ENCODE measurements at regions not wholly inside any gene's neighbourhood (a gene's known extent, or its start where the extent isn't known, plus 50 kb on each side); places are given as distances from the start of the nearest gene placed in this dataset.

DNA sequence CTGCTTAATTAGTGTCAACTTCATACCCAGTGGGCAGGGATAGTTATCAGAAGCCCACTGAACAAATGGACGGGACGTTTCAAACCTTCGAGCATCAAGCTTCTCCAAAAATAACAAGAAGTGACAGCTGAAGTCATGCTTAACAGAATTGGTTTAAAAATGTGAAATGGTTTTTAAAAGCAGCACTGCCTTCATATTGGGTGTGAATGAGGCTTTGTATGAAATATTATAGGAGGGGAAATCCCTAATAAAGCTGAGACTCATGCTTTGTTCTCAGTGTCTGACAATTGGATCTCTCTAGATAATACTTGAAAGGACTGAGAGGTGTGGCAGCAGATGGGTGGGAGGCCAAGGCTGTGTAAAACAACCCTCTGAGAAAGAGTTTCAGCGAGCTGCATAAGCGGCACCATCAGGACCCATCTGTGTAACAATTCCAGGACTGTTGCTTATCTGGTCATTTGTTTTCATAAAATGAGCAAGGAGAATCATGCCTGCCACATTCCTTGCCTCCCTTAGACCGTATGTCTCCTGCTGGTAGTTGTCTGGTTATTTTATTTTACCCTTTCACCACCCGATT, 667.7 kb downstream of the DIAPH3 start:
- no peak for DNase-seq (ENCODE audit: extremely low spot score)
- Histone ChIP-seq H3K27ac (replicated peaks in 1 of 4) (no peak overlapping the region), H3K36me3 (no peaks in the 10 kb centered on the region), H3K27me3 (no peaks in the 10 kb centered on the region), H3K4me1 (peaks cover 11 to 37% (median 22%) of the 10 kb centered on the region in 4 donors), H3K9me3 (no peaks in the 10 kb centered on the region), H3K4me3 (no peak overlapping the region)
- 78% methylated on average over 7 of the region's 7 CpGs for WGBS
- TF ChIP-seq POLR2AphosphoS5 (IDR thresholded peaks at IDR 0.05) (no peak), EP300 (IDR thresholded peaks at IDR 0.05) (no peak), POLR2A (IDR thresholded peaks at IDR 0.05; ENCODE audit: low read depth) (no peak)
- TF ChIP-seq, protein P1, sequence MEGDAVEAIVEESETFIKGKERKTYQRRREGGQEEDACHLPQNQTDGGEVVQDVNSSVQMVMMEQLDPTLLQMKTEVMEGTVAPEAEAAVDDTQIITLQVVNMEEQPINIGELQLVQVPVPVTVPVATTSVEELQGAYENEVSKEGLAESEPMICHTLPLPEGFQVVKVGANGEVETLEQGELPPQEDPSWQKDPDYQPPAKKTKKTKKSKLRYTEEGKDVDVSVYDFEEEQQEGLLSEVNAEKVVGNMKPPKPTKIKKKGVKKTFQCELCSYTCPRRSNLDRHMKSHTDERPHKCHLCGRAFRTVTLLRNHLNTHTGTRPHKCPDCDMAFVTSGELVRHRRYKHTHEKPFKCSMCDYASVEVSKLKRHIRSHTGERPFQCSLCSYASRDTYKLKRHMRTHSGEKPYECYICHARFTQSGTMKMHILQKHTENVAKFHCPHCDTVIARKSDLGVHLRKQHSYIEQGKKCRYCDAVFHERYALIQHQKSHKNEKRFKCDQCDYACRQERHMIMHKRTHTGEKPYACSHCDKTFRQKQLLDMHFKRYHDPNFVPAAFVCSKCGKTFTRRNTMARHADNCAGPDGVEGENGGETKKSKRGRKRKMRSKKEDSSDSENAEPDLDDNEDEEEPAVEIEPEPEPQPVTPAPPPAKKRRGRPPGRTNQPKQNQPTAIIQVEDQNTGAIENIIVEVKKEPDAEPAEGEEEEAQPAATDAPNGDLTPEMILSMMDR (IDR thresholded peaks at IDR 0.05): no peak
- intact Hi-C loops (cut with DNase I): no loop called here

DNA sequence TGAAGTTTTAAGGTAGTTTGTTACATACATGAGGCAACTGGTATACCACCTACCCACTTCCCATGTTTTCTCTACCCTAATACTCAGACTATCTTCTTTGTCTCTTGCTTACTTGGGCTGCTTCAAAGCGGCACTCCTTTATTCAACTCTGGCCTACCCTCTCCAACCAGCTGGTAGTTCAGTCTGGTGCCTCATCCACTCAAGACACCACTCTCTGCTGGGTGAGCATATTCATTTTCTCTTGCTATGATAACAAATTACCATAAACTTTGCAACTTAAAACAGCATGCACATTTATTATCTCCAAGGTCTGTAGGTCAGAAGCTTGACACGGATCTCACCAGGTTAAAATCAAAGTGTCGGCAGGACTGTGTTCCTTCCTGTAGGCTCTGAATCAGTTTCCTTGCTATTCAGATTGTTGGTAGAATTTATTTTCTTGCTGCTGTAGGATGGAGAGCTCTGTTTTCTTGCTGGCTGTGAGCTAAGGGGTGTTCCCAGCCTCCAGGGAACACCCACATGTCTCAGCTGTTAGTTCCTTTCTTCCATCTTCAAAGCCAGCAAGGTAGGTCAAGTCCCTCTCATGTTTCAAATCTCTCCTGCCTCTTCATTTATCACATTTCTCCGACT, 666.0 kb downstream of the DIAPH3 start:
- WGBS: 87% methylated on average over 4 of the region's 4 CpGs
- Histone ChIP-seq H3K27me3 (no peaks in the 10 kb centered on the region), H3K27ac (replicated peaks in 1 of 4) (no peak overlapping the region), H3K9me3 (no peaks in the 10 kb centered on the region), H3K4me1 (peaks cover 11 to 31% (median 22%) of the 10 kb centered on the region in 4 donors), H3K36me3 (no peaks in the 10 kb centered on the region), H3K4me3 (no peak overlapping the region)
- intact Hi-C loops (cut with DNase I): no loop called here
- no peak for TF ChIP-seq EP300 (IDR thresholded peaks at IDR 0.05)
- no peak for TF ChIP-seq POLR2A (IDR thresholded peaks at IDR 0.05; ENCODE audit: low read depth)
- TF ChIP-seq POLR2AphosphoS5 (IDR thresholded peaks at IDR 0.05): no peak
- TF ChIP-seq, protein P1 (IDR thresholded peaks at IDR 0.05): no peak
- DNase-seq (ENCODE audit: extremely low spot score): no peak

DNA sequence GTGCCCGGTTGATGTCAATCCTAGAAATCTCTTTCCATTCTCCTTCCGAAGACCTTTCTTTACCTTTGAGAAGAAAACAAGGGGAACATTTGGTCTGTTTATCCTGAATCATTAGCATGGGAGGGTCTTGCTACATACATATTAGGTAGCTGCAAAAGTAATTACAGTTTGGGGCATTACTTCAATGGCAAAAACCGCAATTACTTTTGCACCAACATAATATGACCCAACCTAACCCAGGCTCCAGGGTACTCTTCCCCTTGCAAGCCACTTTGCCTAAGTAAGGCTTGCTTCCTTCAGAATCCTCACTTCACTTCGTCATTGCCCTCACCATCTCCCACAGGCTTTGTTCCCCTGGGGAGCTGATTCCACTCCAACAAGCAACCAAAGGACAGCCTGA, 662.7 kb downstream of the DIAPH3 start:
- no peaks in the 10 kb centered on the region for H3K36me3 ChIP-seq
- H3K4me3 ChIP-seq: no peak overlapping the region
- no peak for DNase-seq (ENCODE audit: extremely low spot score)
- no peak overlapping the region for H3K27ac ChIP-seq (replicated peaks in 1 of 4)
- WGBS: 92% methylated on average over 4 of the region's 4 CpGs
- TF ChIP-seq POLR2A (IDR thresholded peaks at IDR 0.05; ENCODE audit: low read depth): no peak
- TF ChIP-seq, protein P1 (IDR thresholded peaks at IDR 0.05): no peak
- TF ChIP-seq EP300 (IDR thresholded peaks at IDR 0.05): no peak
- TF ChIP-seq POLR2AphosphoS5 (IDR thresholded peaks at IDR 0.05): no peak
- intact Hi-C loops (cut with DNase I): no loop called here
- peaks cover 0 to 4% (median 0%) of the 10 kb centered on the region in 4 donors for H3K4me1 ChIP-seq
- H3K9me3 ChIP-seq: no peaks in the 10 kb centered on the region
- H3K27me3 ChIP-seq: no peaks in the 10 kb centered on the region

DNA sequence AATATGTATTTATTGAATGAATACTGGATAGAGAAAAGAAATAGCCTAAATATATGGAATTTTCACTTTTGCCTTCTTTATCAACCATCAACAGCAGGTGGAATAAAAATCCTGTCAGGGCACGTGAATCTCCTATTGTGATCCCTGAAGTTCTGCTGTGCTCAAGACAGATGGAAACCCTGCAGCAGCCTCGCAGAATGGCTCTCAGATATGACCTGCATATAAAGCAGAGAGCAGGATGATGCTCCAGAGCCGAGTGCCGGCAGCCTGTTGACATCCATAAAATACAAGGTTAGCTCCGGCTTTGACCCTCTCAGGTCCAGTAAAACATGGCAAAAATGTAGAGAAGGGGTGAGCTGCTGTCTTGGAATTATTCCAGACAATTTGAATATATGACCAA, 659.3 kb downstream of the DIAPH3 start:
- H3K36me3 ChIP-seq: no peaks in the 10 kb centered on the region
- DNase-seq (ENCODE audit: extremely low spot score): no peak
- no peaks in the 10 kb centered on the region for H3K27me3 ChIP-seq
- H3K4me3 ChIP-seq: no peak overlapping the region
- no peak overlapping the region for H3K27ac ChIP-seq (replicated peaks in 1 of 4)
- 93% methylated on average over 5 of the region's 5 CpGs for WGBS
- no peaks in the 10 kb centered on the region for H3K9me3 ChIP-seq
- intact Hi-C loops (cut with DNase I): no loop called here
- TF ChIP-seq EP300 (IDR thresholded peaks at IDR 0.05): no peak
- TF ChIP-seq, protein P1 (IDR thresholded peaks at IDR 0.05): no peak
- no peak for TF ChIP-seq POLR2A (IDR thresholded peaks at IDR 0.05; ENCODE audit: low read depth)
- no peak for TF ChIP-seq POLR2AphosphoS5 (IDR thresholded peaks at IDR 0.05)
- H3K4me1 ChIP-seq: no peaks in the 10 kb centered on the region
